RPMI7951 (cell line): ENCODE measurements at regions not wholly inside any gene's neighbourhood (a gene's known extent, or its start where the extent isn't known, plus 50 kb on each side); places are given as distances from the start of the nearest gene placed in this dataset.

Experiments
- DNase-seq: peaks from one replicate; pipeline ENCODE4 v3.0.0-alpha.2; 2012; ENCODE audit warnings: low read depth

GRCh38 chr4:185071236-185071811 lies 53.0 kb downstream of the HELT start:
- DNase-seq, result no peak

- DNase-seq, result no peak
Observed at GRCh38 chr4:185079271-185079905, 61.1 kb downstream of the HELT start.

GRCh38 chr4:185080545-185080944 lies 62.3 kb downstream of the HELT start:
- no peak for DNase-seq

- peak; percentile 10 for DNase-seq
Observed at GRCh38 chr4:185082561-185082960, 60.5 kb upstream of the SLC25A4 start.

- no peak for DNase-seq
Observed at GRCh38 chr4:185086053-185086452, 57.0 kb upstream of the SLC25A4 start.

- no peak for DNase-seq
Observed at GRCh38 chr4:185088899-185089298, 54.2 kb upstream of the SLC25A4 start.

GRCh38 chr4:185090592-185090991 lies 52.5 kb upstream of the SLC25A4 start:
- DNase-seq, result no peak

GRCh38 chr4:185092535-185093197 lies 50.4 kb upstream of the SLC25A4 start:
- no peak for DNase-seq
